ENCODE measurements at regions not wholly inside any gene's neighbourhood (a gene's known extent, or its start where the extent isn't known, plus 50 kb on each side); places are given as distances from the start of the nearest gene placed in this dataset.
"Not testable (repeated sequence)": the region's sequence is repeated elsewhere in the genome, so short reads cannot be mapped to it uniquely, and the experiment has no call there.

DNA sequence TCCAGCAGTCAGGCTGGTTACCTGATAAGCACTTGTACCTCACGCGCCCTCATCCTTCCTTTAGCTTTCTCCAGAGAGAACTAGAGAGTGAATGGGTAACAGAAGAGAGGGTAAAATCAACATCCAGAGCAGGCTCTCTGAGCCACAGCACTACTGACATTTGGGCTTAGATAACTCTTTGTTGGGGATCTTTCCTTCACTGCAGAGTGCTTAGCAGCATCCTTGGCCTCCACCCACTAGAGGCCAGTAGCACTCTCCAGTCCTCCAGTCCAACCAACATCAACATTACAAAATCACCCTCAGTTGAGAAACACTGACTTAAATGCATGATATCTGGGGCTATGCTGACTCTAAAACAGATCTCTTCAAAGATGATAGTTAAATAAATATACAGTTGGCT, 220.7 kb downstream of the TACR3 start:
- DNase-seq (ENCODE audit: low spot score), result no peak

DNA sequence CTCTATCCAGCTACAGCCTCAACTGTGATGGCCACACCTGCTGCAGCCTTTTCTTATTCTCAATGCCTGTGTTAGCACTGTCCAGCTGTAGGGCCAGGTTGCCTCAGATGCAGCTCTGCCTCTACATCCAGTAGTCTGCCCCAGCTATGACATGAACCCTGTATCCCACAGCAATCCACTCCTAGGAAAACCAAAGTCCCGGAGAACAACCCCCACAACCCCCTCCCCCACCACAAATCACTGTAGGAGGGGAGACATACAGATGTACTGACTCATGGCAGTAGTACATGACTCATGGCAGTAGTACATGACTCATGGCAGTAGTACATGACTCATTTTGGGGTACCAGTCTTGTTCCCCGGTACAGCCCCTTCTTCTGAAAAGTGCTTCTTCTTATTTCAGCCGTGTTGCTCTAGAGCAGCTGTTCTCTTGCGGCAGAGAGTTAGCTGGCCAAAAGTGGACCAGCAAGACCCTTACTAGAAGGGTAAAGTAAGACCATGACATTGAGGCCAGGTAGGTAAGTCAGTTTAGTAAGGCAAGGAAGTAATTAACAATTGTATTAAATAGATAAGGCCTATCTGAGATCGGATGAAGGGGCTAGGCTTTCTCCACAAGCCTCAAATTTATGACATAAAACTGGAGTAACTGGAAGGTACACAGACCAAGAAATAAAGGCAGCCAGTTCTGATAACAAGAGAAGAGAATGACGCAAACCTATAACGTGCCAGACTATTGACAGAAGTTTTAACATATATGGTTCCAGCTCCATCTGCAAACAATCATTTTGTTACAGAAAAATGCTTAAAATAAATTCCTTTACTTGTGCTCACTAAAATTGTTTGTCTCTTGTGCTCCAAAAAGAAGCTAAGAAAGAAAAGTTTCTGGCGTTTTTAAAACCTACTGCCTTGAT, 221.4 kb downstream of the TACR3 start:
- DNase-seq (ENCODE audit: low spot score), result no peak

DNA sequence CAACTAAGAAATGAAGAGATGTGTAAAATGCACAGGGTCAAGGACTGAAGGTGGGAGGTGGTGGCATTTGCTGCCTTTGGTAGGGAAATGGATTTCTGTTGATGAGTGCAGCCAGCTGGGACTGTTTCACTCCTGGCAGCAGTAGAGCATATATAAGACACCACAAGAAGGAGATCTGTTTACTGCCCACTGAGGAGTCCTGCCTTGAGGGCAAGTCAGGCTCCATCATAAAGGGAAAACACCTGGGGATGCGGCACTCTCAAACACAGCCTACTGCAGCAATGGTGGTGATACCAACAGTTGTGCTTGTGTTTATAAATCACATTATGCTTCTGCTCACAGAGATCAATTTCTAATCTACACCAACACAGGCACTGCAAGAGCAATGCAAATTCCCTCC, 222.1 kb downstream of the TACR3 start:
- DNase-seq (ENCODE audit: low spot score), result no peak

DNA sequence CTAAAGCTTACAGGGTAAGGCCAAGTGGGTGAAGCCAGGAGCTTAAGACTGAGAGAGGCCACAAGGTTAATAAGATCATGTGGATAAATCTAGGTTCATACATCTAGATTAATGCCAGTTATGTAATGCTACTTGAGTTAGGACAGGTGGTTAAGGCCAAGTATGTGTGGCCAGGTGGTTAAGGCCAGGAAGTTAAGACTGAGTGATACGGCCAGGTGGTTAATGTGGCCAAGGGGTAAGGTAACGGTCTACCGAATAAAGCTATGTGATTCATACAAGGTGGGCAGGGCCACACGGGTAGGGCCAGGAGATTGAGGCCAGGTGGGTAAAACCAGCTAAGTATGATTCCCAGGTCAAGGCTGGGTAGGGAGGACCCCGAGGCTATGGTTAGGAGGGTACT, 223.0 kb downstream of the TACR3 start:
- no peak for DNase-seq (ENCODE audit: low spot score)

DNA sequence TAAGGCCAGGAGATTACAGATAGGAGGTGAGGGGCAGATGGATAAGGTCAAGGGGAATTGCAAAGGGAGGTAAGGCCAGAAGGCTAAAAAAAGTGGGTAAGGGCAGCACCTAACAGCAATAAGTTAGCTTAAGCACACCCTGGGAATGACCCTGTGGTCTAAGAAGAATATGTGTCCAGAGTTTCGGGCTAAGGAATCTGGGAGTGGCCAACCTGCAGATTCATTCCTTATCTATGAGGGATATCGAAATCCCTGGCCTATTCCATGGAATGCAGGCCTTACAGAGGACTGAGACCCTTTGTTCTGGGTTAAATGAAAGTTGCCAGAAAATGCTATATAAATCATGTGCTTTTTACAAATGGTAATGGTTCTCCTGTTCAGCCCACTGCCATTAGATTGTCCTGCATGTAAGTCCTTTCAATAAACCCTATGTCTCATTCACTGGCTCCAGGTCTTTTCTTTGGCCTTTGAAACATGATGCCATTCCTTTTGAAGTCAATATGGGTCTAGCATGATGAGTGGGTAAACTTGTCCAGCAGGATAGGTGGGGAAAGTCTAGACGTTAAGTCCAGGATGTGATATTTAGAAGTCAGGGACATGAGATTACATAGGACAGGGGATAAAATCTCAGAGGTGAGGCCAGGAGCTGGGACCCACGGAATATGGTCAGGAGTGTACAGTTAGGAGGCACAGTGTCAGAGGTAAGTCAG, 226.2 kb downstream of the TACR3 start:
- no peak for DNase-seq (ENCODE audit: low spot score)

DNA sequence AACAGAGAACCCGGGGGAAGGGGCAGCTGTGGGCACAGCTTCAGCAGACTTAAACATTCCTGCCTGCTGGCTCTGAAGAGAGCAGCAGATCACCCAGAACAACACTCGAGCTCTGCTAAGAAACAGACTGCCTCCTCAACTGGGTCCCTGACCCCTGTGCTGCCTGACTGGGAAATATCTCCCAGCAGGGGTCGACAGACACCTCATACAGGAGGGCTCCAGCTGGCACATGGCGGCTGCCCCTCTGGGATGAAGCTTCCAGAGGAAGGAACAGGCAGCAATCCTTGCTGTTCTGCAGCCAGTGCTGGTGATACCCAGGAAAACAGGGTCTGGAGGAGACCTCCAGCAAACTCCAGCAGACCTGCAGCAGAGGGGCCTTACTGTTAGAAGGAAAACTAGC, 234.5 kb downstream of the TACR3 start:
- not testable (repeated sequence) for DNase-seq (ENCODE audit: low spot score)

DNA sequence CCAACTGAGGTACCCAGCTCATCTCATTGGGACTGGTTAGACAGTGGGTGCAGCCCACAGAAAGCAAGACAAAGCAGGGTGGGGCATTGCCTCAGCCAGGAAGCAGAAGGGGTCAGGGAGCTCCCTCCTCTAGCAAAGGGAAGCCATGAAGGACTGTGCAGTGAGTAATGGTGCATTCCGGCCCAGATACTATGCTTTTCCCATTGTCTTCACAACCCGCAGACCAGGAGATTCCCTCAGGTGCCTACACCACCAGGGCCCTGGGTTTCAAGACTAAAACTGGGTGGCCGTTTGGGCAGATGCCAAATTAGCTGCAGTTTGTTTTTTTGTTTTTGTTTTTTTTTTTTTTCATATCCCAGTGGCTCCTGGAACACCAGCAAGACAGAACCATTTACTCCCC, 235.3 kb downstream of the TACR3 start:
- DNase-seq (ENCODE audit: low spot score), result no peak

DNA sequence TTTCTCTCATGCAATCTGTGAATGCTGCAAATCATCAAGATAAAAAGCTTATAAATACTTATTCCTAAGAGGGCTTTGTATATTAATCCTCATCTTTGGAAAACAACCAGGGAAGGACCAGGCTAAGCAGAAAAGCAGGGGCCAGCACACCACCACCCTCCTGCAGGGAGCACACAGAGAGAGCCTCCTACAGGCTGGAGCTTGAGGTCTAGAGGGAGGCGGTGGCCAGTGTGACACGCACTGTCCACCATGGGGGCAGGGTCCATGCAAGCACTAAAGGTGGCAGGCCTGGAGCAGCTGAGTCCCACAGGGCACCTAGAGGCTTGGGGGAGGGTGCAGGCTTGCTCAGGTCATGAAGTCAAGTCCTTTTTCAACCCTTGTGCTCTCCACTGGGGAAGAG, 236.9 kb downstream of the TACR3 start:
- no peak for DNase-seq (ENCODE audit: low spot score)

DNA sequence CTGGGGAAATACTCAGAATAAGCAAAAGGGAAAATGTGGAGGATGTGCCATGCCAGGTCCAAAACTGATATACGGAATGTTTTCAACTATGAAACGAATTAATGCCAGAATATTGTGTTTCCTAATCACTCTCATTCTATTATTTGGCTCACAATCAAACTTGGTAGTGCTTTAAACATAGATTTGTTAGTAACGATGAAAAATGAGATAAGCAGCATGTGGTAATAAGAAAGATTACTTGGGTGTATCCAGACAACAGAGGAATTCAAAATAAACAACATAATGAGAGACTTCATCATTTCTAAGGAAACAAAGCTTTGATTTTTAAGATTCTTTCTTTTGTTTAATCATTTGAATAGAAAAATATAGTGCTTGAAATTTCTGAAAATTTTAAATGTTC, 237.3 kb downstream of the TACR3 start:
- no peak for DNase-seq (ENCODE audit: low spot score)

DNA sequence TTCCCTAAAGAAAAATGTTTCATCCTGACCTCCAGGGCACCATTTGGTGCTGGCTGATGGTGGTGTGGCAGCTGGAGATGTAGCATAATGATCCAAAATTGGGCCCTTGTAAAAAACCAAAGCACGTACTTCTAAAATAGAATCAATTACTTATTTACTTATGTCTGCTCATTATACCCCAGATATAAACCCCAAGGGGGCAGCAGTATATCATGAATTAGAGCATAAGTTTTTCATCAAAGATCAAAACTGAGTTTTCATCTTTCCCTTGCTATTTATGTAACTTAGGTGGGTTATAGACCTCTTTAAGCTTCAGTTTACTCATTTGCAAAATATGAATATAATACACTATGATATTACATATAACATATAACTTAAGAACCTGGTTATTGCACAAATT, 241.1 kb downstream of the TACR3 start:
- DNase-seq (ENCODE audit: low spot score), result no peak

DNA sequence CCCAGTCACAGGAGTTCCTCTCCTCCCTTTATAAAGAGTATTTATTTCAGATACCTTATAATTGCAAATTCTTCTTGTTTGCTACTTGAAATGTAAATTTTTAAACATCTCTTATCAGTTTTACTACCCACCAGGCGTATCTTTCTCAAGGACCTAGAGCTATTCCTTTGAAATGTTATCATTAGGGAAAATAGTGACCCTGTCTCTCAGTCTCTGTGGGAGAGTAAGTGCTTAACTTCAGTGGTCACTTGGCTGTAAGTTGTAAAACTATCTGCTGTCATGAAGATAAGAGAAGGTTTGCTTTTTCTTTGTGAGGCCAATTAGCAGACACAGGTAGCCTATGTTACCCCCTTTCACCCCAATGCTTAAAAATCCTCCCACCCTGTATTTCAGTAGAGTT, 241.6 kb downstream of the TACR3 start:
- no peak for DNase-seq (ENCODE audit: low spot score)

DNA sequence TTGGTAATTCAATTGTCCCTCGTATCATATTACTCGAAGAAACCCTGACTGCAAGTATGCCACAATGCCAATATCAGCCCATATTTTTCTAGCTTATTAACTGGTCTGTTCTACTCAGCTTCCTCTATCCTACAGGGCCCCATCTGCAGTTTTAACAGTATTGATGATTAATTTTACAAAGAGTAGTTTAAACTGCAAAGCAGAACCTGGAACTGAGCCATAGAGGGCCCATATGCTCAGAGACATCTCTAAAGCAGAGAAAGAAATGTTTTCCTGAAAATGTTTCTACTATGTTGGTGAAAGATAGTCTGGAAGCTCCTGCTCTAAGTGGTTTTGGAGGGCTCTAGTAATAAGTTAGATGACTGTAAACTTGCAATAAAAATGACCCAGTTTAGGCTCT, 259.4 kb upstream of the CENPE start:
- no peak for DNase-seq (ENCODE audit: low spot score)

DNA sequence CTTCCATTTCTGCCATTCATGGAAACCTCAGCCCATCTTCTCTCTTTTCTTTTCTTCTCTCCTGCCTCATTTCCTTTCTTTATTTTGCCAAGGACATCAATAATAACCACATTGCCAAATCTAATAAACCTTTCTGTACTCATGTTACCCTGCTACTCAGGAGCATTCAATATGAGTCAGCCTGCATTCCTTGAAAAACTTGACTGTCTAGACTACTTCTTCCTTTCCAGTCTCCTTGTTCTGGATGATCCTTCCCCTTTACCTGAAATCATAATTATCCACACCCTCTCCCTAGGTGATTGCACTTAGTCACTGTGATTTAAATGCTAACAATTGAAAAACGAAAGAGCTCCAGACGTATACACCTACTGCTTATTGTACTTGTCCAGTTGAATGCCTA, 253.2 kb upstream of the CENPE start:
- DNase-seq (ENCODE audit: low spot score), result peak; percentile 31

DNA sequence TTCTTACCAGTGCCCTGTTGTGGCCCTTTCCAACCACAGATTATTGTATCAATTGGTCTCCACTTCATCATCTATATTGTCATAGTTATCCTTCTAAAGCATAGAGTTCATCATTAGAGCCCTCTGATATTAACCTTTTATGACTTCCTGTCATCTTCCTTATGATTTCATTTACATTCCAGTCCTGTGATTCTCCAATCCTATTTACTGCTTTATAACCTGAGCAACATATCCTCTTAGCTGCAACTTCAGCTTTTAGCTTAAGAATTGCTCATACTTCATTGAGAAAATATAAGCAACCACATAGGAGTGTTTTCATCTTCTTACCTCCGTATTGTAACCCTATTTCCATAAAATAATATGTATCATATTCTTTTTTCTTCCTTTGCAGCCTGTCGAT, 252.6 kb upstream of the CENPE start:
- no peak for DNase-seq (ENCODE audit: low spot score)

DNA sequence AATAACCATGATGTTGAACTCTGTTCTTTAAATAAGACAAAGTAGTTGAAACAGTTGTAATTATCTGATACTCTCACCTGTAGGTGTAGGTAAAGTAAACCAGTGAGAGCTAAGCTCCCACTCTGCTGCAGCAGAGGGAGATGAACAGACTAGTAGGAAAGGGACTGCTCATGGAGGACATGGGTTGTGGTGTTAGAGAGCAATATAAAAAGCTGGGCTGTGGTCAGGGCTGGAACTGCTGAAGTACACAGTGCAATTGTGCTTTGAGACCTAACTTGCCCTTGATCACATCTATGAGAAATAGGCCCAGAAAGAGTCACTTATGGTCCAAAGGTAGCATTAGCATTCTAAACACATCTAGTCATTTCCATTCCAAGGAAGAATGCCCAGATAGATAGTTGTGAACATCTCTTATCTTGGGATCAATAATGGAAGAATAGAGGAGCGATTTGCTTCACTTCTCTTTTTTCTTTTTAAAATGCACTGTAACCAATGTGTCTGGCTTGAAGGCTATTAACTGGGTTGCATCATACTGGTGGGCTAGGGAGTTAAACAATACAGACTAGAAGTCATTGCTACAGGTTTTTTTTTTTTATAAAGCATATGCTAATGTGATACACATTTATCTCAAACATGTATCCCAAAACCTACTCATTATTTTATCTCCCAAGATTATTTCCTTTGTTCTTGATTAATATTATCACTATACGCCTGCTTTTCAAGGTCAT, 251.3 kb upstream of the CENPE start:
- no peak for DNase-seq (ENCODE audit: low spot score)

DNA sequence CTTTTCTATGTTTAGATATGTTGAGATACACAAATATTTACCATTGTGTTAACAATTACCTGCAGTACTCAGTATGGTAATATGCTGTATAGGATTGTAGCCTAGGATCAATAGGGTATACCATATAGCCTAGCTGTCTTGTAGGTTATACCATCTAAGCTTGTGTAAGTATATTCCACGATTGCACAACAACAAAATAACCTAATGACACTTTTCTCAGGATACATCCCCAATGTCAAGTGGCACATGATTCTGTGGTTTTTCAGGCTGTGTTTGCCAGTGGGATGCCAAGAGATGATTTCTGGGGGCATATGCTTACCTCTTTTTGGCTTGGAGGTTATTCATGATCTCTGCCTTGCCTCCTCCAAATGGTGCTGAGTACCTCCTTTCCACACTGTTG, 247.2 kb upstream of the CENPE start:
- no peak for DNase-seq (ENCODE audit: low spot score)

DNA sequence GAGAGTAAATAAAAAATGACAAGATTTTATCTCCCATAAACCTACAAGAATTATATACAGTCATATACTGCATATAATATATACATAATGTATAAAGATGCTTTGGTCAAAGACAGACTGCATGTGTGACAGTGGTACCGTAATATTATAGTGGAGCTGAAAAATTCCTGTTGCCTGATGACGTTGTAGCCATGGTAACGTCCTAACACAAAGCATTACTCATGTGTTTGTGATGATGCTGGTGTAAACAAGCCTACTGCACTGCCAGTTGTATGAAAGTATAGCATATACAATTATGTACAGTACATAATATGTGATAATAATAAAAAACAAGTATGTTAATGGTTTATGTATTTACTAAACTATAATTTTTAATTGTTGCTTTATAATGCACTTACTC, 245.2 kb upstream of the CENPE start:
- peak; percentile 55 for DNase-seq (ENCODE audit: low spot score)

DNA sequence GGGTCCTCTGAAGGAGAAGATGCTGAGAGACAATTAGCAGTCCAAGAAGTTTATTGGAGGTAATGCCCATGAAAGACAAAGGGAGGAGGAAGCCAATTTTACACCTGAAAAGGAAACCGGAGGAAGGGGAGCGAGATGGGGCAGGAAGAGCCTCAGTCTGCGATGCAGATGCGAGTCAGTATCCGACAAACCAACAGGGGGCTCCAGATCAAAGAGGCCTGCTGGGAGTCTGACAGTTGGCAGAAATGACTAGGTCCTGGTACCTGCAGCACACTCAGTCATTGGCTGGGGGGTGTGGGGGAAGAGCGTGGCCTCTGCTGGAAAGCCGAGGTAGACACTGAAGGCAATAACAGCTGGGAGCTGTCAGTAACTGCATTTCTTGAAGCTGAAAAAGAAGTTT, 231.1 kb upstream of the CENPE start:
- no peak for DNase-seq (ENCODE audit: low spot score)

DNA sequence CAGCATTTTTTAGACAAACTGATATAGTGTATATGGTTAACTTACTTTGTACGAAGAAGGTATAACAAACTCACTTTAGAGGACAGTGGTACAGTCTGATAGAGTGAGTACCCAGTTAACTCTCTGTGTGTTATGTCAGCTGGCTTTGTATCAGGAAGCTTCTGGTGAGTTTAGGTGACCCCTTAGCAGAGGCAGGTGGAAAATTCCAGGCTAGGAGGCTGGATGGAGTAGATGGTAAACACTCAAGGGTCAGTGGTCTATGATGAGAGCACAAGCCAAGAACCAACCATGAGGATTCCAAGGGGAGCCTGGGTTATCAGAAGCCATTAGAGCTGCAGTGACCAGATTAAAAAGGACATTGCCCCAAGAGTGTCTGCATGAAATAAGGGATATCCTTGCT, 227.3 kb upstream of the CENPE start:
- no peak for DNase-seq (ENCODE audit: low spot score)

DNA sequence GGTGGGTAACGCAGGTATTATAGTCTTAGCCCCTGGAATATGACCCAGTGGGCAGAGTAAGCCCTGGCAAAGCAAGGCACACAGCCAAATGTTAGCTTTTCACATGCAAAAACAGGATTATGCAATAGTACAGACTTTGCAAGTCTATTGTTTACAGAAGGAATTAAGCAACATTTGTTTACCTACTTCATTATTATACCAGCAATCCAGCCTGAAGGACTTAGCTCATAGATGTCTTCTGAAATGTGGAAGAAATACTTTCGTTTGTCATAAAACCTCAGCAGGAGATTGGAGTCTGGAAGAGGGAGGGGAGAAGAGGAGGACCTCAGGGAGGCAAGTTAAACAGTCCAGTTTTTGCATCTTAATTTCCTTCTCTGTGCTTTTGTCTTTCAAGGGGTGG, 226.7 kb upstream of the CENPE start:
- peak; percentile 55 for DNase-seq (ENCODE audit: low spot score)

DNA sequence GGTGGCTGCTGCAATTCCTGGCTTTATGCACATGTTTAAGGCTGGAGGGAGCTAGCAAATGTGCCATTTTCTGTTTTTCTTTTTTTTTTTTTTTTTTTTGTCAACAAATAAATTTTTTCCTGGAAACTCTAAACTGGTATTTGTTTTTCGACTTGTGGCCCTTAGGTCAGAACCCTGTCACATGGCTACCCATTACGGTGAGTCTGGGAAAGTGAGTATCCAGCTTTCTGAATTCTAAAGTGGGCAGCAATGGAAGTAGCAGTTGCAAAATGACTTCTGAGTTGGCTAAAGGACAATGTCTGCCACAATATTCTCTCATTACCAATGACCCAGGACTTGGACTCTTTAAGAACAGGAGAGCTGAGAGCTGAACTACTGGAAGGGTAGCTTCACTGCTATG, 225.1 kb upstream of the CENPE start:
- no peak for DNase-seq (ENCODE audit: low spot score)

DNA sequence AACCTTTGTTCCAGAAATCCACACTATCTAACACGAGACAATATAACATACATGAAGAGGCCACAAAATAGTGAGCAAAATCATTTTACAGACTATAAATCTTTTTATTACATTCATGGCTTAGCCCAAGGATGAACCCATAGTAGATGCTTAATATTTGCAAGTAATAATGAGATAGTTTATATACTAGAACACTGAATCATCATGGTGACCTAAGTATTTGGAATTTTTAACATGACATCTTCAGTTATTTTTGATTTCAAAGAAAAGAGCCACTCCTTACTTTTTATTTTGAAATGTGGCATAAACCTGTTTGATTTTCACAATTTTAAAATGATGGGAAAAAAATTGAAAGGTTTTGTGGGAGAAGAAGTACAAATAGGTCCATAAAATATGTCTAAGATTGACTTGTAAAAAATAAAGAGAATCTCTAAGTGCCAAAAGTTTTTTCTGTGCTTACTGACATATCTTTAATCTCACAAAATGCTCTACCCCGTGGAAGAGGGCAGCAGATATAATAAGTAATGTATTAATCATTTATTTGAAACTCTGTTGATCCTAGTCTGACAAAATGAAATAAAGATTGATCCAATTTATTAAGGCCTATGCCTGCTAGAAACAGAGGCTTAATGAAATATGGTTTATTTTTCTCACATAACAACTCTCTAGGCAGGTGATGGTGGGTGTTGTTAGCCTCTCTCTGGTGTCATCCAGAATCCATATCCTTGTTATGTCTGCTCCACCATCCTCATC, 224.5 kb upstream of the CENPE start:
- no peak for DNase-seq (ENCODE audit: low spot score)
